GM19467 (cell line): ENCODE measurements at regions not wholly inside any gene's neighbourhood (a gene's known extent, or its start where the extent isn't known, plus 50 kb on each side); places are given as distances from the start of the nearest gene placed in this dataset.
A peak's percentile ranks its signal among the peaks of the same experiment; 100 is the strongest.
"Not testable (repeated sequence)": the region's sequence is repeated elsewhere in the genome, so short reads cannot be mapped to it uniquely, and the experiment has no call there.

Experiments used
- ATAC-seq: cut with Tn5 transposase; IDR thresholded peaks from one replicate; pipeline ENCODE4 v1.9.1; 2021; ENCODE audit warnings: mild to moderate bottlenecking, moderate library complexity; ENCODE audit not compliant: unreplicated experiment

GRCh38 chr12:87349681-87350080 lies 679.5 kb downstream of the C12orf50 start:
- no peak for ATAC-seq

DNA sequence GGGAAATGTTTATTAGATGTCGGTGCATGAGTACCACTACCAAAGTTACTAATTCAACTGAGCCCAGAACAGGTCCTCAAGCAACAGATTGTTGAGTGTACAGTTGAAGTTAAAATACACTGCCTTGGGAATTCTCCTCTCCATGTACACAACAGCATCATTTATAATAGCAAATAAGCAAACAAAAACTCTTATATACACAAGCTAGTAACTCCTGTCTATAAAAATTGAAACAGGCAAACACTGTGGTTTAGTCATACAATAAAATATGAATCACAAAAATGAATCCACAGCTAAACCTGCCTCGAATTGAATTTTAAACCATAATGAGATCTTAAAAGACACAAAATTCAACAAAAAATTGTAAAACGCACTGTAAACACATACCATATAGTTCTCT lies 681.1 kb downstream of the C12orf50 start:
- no peak for ATAC-seq

GRCh38 chr12:87344699-87345098 lies 684.5 kb downstream of the C12orf50 start:
- ATAC-seq, result no peak

DNA sequence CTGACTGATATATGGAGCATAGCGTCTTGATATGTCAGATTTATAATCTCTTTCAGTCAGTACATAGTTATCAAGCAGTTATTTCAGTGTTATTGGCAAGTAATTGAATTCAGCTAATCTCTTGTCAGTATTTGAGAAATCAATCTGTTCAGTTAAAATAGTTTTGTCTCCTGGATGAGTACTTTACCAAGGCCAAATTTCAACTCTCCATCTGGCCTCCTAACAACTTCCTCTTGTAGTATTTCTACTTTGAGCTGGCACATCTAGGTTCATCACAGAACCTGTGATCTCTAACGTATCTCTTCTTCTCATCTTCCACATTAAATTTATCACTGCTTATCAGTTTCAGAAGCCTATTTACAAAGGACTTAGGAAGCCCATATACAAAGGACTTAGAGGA lies 690.5 kb downstream of the C12orf50 start:
- ATAC-seq, result no peak

DNA sequence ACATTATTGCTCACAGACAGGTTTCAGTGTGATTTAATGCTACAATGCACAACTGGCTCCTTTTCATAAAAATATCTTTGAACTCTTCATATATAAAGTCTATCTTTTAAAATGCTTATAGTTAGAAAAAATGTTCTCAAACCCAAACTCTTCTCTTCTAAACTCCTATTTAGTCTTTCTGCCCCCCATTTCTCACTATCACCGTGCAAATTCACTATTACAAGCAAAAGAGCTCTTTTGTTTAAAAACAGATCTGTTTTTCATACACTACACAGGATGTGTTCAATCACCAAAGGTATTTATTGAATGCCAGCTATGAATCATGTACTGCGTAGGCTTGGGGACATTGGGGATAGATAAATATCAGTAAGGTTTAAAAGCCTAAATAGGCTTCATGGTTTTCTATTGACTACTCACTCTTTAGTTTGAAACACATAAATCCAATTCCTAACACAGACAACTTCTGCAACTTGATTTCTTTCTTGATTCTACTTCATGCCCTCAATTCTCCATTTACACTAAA lies 692.3 kb downstream of the C12orf50 start:
- no peak for ATAC-seq

DNA sequence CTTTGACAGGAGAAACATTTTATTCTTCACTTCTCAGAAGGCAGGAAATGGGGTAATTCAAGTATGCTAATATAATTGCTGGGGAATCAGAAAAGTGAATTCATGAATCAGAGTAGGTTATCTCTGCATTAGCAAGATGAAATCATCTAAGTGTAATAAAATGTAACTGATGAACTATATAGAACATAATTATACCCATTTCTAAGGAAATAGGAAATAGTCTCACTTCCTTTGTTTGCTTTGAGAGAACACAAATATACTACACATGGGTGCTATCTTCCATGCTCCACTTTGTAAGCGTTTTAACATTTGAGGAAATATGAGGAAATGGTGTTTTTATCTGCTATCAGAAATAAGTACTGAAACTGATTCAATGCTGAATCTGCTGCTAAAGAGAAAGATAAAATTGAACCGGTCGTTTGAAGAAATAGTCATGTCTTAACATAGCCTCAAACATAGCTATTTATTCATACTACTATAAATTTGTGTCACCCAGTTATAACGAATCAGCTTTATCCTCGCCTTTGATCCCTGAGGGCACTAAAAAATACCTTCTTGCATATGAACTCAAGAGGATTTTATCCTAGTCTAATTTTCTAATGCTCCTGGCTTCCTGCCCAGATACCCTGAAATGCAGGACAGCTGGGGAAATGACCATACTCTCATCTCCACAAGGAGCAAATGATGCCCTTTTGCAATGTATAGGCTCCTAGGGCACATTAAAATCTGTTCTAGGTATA lies 696.0 kb downstream of the C12orf50 start:
- ATAC-seq, result no peak

DNA sequence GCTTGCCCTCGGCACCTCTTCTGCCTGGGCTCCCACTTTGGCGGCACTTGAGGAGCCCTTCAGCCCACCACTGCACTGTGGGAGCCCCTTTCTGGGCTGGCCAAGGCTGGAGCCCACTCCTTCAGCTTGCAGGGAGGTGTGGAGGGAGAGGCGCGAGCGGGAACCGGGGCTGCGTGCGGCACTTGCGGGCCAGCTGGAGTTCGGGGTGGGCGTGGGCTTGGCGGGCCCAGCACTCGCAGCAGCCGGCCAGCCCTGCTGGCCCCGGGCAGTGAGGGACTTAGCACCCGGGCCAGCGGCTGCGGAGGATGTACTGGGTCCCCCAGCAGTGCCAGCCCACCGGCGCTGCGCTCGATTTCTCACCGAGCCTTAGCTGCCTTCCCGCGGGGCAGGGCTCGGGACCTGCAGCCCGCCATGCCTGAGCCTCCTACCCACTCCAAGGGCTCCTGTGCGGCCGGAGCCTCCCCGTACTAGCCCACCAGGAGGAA lies 699.1 kb downstream of the C12orf50 start:
- not testable (repeated sequence) for ATAC-seq

DNA sequence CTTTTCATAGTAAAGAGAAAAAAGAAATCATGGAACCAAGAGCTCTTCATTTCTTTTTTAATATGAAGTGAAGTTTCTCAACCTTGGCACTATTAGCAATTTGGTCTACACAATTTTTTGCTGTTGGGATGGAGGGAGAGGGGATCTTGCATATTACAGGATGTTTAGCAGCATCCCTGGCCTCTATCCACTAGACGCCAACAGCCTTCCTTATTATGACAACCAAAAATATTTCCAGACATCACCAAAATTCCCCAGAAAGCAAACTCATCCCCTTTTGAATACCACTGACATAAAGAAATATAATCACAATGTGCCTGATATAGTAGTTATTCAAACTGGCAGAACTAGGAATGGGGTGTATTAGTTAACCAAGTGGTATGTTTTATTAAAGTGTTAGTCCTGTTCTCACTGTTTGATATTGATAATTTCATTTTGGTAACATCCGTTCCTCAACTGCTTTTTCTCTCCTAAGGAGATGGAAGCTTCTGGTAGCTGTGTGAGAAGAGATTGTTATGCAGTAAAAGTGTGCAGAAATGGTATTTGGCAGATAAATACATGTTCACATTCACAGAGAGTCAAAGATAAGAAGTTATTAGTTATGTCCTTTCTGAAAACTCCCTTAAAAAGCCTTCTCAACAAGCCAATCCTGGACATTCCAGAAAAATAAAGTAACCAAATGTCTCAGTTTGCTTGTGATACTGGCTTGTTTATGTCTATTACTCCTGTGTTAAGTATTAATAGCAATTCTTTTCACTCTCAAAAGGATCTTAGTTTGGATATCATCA lies 699.9 kb downstream of the C12orf50 start:
- no peak for ATAC-seq

- ATAC-seq, result no peak
Observed at GRCh38 chr12:87323369-87323768, 705.8 kb downstream of the C12orf50 start.

- ATAC-seq, result no peak
Observed at GRCh38 chr12:87320724-87321123, 708.5 kb downstream of the C12orf50 start.

- ATAC-seq, result no peak
Observed at GRCh38 chr12:87317302-87317701, 711.9 kb downstream of the C12orf50 start.

GRCh38 chr12:87311206-87311605 lies 718.0 kb downstream of the C12orf50 start:
- ATAC-seq, result peak; percentile 79

- no peak for ATAC-seq
Observed at GRCh38 chr12:87310126-87310525, 719.1 kb downstream of the C12orf50 start.

DNA sequence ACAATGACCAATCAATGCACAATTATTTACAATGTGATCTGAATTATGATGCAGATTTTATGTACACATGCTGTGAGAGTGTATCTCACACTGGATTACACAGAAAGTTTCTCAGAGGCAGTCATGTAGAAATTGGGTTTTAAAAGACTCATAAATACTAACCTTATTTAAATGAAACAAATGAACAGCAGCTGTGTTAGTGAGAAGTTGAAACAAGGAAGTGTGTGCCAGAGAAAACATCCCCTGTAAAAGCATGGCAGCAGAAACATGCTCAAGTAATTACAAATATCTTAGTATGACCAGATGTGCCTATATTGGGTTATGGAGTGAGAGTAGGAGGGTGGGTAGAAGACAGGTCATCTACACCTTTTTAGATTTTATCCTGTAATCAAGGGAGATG lies 723.7 kb downstream of the C12orf50 start:
- ATAC-seq, result no peak

GRCh38 chr12:87304406-87304805 lies 724.8 kb downstream of the C12orf50 start:
- ATAC-seq, result no peak

DNA sequence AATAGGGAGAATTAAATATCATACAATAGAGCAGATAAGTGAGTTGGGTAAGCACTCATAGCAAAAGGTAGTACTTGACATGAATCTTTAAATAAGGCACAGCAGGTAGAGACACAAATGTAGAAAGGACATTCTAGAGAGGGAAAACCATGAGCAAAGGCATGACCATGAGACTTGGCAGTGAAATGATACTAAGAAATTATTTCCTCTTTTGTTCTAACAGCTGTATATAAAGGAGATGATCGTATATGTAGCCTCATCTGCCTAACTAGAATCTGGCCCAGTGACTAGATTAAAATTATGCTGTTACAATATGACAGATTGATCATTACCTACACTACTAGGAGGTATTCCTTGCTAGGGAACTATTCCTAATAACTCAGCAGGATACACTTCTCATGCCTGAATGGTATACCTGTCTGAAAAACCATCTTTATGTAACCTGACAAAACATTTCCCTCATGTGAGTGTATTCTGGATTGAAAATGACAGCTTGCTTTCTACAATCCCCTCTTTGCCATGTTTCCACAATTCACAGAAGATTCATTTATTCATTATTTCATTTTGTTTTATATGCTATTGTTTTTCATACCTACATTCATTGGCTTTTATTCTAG lies 725.7 kb downstream of the C12orf50 start:
- ATAC-seq, result no peak

GRCh38 chr12:87302126-87302745 lies 727.0 kb downstream of the C12orf50 start:
- no peak for ATAC-seq

- peak; percentile 51 for ATAC-seq
Observed at GRCh38 chr12:87290505-87290904, 738.7 kb downstream of the C12orf50 start.

DNA sequence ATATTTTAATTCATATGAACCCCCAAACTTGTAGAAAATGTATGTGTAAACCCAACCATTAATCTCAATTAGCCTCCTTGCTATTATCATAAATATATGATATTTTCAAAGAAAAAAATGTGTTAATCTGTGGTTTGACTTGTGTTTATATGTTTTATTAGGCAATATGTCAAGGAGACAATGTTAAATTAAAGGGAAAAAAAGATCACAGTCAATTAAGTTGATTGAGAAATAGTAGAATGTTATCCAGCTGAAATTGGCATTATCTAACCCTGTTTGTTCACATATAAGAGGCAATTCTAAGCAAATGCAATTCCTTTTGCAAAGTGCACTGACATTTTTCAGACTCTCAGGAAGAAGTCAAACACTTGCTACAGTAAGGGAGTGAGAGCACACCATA lies 745.3 kb downstream of the C12orf50 start:
- no peak for ATAC-seq

- ATAC-seq, result no peak
Observed at GRCh38 chr12:87283111-87283510, 746.1 kb downstream of the C12orf50 start.

- peak; percentile 52 for ATAC-seq
Observed at GRCh38 chr12:87280893-87281292, 748.3 kb downstream of the C12orf50 start.
